ENCODE measurements at regions not wholly inside any gene's neighbourhood (a gene's known extent, or its start where the extent isn't known, plus 50 kb on each side); places are given as distances from the start of the nearest gene placed in this dataset.

- no peak for TF ChIP-seq EP300 (IDR thresholded peaks at IDR 0.05; ENCODE audit: borderline replicate concordance)
- TF ChIP-seq EGR1 (IDR thresholded peaks at IDR 0.05): no peak
- TF ChIP-seq REST (IDR thresholded peaks at IDR 0.05; ENCODE audit: low read depth): no peak
- TF ChIP-seq YY1 (IDR thresholded peaks at IDR 0.05; ENCODE audit: low read depth): no peak
- no peak for TF ChIP-seq TAF1 (IDR thresholded peaks at IDR 0.05; ENCODE audit: low read depth)
- TF ChIP-seq, protein P1, sequence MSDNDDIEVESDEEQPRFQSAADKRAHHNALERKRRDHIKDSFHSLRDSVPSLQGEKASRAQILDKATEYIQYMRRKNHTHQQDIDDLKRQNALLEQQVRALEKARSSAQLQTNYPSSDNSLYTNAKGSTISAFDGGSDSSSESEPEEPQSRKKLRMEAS (IDR thresholded peaks at IDR 0.05): no peak
- TF ChIP-seq ZBTB7A (IDR thresholded peaks at IDR 0.05; ENCODE audit: low read depth): no peak
Measured at GRCh38 chr7:91655656-91656055, 224.8 kb downstream of the MTERF1 start.

Measured in Ishikawa (cell line).